GM12892 (cell line): ENCODE measurements at regions not wholly inside any gene's neighbourhood (a gene's known extent, or its start where the extent isn't known, plus 50 kb on each side); places are given as distances from the start of the nearest gene placed in this dataset.

Experiments
- DNase-seq: peaks from one replicate; pipeline ENCODE4 v3.0.0; 2011; ENCODE audit not compliant: insufficient read length
- FAIRE-seq: peaks from 2 replicates; lab custom pipeline; 2011; peaks lifted over from hg19 to GRCh38; lab: Jason Lieb, UNC
- POLR2A ChIP-seq: IDR thresholded peaks from 2 replicates; pipeline ENCODE4 v1.6.1; 2011; ENCODE audit warnings: low read depth, low read length, control low read depth
- POLR2AphosphoS5 ChIP-seq: IDR thresholded peaks from 2 replicates; pipeline ENCODE4 v1.6.1; 2011; ENCODE audit warnings: low read depth, low read length, control low read depth
- TAF1 ChIP-seq: IDR thresholded peaks from 2 replicates; pipeline ENCODE4 v1.6.1; 2011; ENCODE audit warnings: low read depth, mild to moderate bottlenecking, control low read depth, low read length, borderline replicate concordance

- FAIRE-seq (no peak), DNase-seq (no peak)
These were observed 77.5 kb downstream of the DNTTIP2 start for GRCh38 chr1:93801471-93801870.

GRCh38 chr1:93800856-93801255 is 78.2 kb downstream of the DNTTIP2 start:
- no peak for DNase-seq
- no peak for FAIRE-seq
- TF ChIP-seq POLR2A = no peak
- TF ChIP-seq TAF1 = no peak
- no peak for TF ChIP-seq POLR2AphosphoS5

More at GRCh38 chr1:93801471-93801870, 77.5 kb downstream of the DNTTIP2 start:
- TF ChIP-seq TAF1 = no peak
- TF ChIP-seq POLR2A = no peak
- no peak for TF ChIP-seq POLR2AphosphoS5

GRCh38 chr1:93798291-93798690 is 80.7 kb downstream of the DNTTIP2 start:
- FAIRE-seq (no peak), DNase-seq (no peak)
- no peak for TF ChIP-seq POLR2A
- TF ChIP-seq TAF1 = no peak
- TF ChIP-seq POLR2AphosphoS5 = no peak

DNA sequence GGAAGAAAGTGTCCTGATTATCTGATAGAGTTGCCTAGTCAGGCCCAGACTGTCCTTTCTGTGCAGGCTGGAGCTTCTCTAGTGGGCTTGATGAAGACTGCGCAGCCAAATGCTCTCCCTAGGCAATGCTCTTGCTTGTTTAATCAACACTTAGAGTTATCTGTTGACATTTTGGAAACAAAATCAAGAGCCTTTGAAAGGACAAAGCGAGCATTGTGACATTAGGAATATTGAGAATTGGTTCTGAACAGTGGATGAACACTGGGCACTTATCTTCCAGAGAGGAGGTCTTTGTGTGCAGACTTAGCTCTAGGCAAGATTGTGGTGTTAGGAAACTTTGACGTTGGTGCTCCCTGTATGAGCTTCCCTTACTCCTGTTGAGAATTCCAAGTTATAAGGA is 94.5 kb downstream of the DNTTIP2 start:
- FAIRE-seq = no peak
- no peak for DNase-seq
- TF ChIP-seq POLR2A (no peak), POLR2AphosphoS5 (no peak), TAF1 (no peak)

- FAIRE-seq = no peak
- no peak for TF ChIP-seq POLR2AphosphoS5
These were observed 95.1 kb downstream of the DNTTIP2 start for GRCh38 chr1:93783876-93784275.

GRCh38 chr1:93779540-93780165 is 98.0 kb upstream of the BCAR3 start:
- TF ChIP-seq TAF1 = no peak
- no peak for TF ChIP-seq POLR2A
- TF ChIP-seq POLR2AphosphoS5 = no peak
- DNase-seq (no peak), FAIRE-seq (peak; percentile 21)

More at GRCh38 chr1:93783876-93784275, 95.1 kb downstream of the DNTTIP2 start:
- no peak for DNase-seq

GRCh38 chr1:93778457-93778856 is 96.8 kb upstream of the BCAR3 start:
- TF ChIP-seq TAF1 (no peak), POLR2AphosphoS5 (no peak), POLR2A (no peak)
- DNase-seq = no peak
- FAIRE-seq = no peak

GRCh38 chr1:93777255-93777654 is 95.6 kb upstream of the BCAR3 start:
- TF ChIP-seq POLR2A (no peak), TAF1 (no peak), POLR2AphosphoS5 (no peak)
- DNase-seq (no peak), FAIRE-seq (no peak)

DNA sequence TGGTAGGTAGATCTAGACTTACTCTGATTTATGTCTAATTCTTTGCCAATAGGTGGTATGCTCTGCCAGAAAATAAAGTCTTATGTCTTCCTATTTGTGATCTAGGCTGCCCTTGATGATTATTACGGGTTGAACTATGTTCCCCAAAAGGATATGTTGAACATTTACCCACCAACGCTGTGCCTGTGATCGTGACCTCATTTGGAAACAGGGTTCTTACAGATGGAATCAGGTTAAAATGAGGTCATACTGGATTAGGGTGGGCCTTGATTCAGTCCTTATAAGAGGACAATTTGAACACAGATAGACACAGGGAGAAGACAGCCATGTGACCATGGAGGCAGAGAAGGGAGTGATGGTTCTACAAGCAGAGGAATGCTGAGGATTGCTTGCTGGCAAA is 95.1 kb upstream of the BCAR3 start:
- FAIRE-seq = no peak
- DNase-seq = no peak
- TF ChIP-seq POLR2A (no peak), POLR2AphosphoS5 (no peak), TAF1 (no peak)

GRCh38 chr1:93775224-93775623 is 93.6 kb upstream of the BCAR3 start:
- FAIRE-seq (no peak), DNase-seq (no peak)
- no peak for TF ChIP-seq POLR2A
- TF ChIP-seq POLR2AphosphoS5 = no peak
- TF ChIP-seq TAF1 = no peak

DNA sequence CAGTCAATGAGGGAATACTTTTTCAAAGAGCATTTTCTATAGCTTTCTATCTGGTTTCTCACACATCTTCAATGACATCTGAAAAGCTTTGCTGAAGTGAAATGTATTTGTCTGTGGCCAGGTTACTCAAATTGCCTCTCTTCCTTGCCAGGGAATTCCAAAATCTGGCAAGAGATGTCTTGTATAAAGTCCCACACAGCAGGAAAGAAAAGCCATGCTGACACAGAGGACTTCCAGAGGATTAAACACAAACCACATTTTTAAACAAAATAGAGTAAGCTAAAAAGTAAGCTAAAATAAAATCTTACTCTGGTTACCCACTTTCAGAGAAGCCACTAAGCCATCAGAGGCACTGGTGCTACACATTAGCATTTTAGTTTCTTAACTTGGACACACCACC is 93.1 kb upstream of the BCAR3 start:
- FAIRE-seq = no peak

DNA sequence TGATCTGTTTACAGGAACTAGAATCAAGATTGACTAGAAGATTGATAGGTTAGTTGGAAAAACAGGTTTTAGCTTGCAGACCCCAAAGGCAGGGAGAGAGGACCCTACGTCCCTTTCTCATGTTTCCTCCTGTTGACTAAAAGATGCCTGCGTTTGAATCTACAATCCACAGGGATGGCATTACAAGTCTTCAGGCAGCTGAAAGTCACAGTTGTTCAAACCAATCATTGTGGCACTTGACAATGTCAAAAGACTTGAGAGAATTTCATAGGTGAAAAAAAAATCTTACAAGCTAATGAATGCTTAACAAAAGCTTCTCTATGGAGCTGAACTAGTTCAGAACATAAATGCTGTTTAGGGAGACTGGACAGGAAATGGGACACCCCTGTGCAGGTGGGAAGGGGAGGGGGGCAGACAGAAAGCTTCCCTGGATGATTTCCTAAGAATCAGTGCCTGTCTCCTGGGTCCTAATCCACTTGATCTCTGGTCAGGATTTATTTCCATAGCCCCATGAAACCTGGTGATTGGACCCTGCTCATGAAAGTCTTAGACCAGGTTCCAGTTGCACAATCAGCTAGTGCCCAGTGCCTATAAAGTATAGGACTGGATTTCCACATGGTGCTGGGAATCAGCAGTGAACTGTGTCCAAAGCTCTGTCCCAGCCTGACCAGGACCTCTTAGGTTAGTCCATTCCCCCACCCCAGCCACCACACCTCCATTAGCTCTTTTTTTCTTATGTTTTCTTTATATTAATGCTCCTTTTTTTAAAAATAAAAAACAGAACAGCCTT is 91.6 kb upstream of the BCAR3 start:
- DNase-seq (no peak), FAIRE-seq (no peak)
- TF ChIP-seq TAF1 (no peak), POLR2A (no peak), POLR2AphosphoS5 (no peak)

More for the DNA sequence above, 93.1 kb upstream of the BCAR3 start:
- no peak for TF ChIP-seq POLR2A
- TF ChIP-seq POLR2AphosphoS5 = no peak
- no peak for TF ChIP-seq TAF1
- no peak for DNase-seq
